Esophagus muscularis mucosa (tissue), 4 donors: ENCODE measurements at regions not wholly inside any gene's neighbourhood (a gene's known extent, or its start where the extent isn't known, plus 50 kb on each side); places are given as distances from the start of the nearest gene placed in this dataset.
A peak's percentile ranks its signal among the peaks of the same experiment; 100 is the strongest.

Source experiments
- DNase-seq: peaks from one replicate; pipeline ENCODE4 v3.0.0-alpha.2; 2017; ENCODE audit errors: extremely low spot score
- H3K27ac ChIP-seq, 4 donors: fragments of 200-600 bp; sonication (generic); replicated peaks in 1 of 4; 1 replicate in 3 of 4; 2 replicates in 1 of 4; pipeline ENCODE4 v1.5.1; 2016 to 2019; ENCODE audit warnings: mild to moderate bottlenecking in 1 of 4
- H3K27me3 ChIP-seq, 4 donors: fragments of 200-600 bp; sonication (generic); one replicate each; pipeline versions ENCODE4 v1.5.1 to v1.6.0; 2016 to 2019
- H3K36me3 ChIP-seq, 4 donors: fragments of 200-600 bp; sonication (generic); one replicate each; pipeline ENCODE4 v1.5.1; 2016 to 2019
- H3K4me1 ChIP-seq, 4 donors: fragments of 200-600 bp; sonication (generic); one replicate each; pipeline ENCODE4 v1.5.1; 2016 to 2019
- H3K4me3 ChIP-seq, 4 donors: fragments of 200-600 bp; sonication (generic); 1 replicate in 2 of 4; 2 replicates in 2 of 4; pipeline ENCODE4 v1.5.1; 2016 to 2019; ENCODE audit warnings: mild to moderate bottlenecking in 4 of 4, moderate library complexity in 1 of 4
- H3K9me3 ChIP-seq, 4 donors: fragments of 200-600 bp; sonication (generic); 1 replicate in 3 of 4; 2 replicates in 1 of 4; pipeline ENCODE4 v1.5.1; 2016 to 2019
- EP300 ChIP-seq: sonication (generic); formaldehyde crosslinking; IDR thresholded peaks from one replicate; pipeline ENCODE4 v1.6.1; 2017; ENCODE audit warnings: antibody characterized with exemption
- POLR2A ChIP-seq: fragments of 450-650 bp; IDR thresholded peaks from one replicate; pipeline ENCODE4 v1.6.1; 2017; ENCODE audit warnings: antibody characterized with exemption, moderate library complexity, mild to moderate bottlenecking, low read depth
- POLR2AphosphoS5 ChIP-seq, 2 donors: sonication (generic); formaldehyde crosslinking; IDR thresholded peaks; one replicate each; pipeline ENCODE4 v1.6.1; 2017; ENCODE audit warnings: antibody characterized with exemption in 2 of 2
- WGBS: methylation state at CpG from one replicate; pipeline ENCODE4 v1.1.5; 2018; 5-methylcytosine and 5-hydroxymethylcytosine counted together
- intact Hi-C: fragments of 100-400 bp; cut with DNase I; formaldehyde crosslinking; loops from one replicate; pipeline ENCODE4 v1.15.1; 2023
- TF ChIP-seq, protein P1 (sequence below), 3 experiments: fragments of 200-600 bp in 2 of 3; fragments of 450-650 bp in 1 of 3; sonication (generic) in 2 of 3; IDR thresholded peaks; one replicate each; pipeline ENCODE4 v1.5.1; 2017 to 2019; ENCODE audit warnings: antibody characterized with exemption in 3 of 3, mild to moderate bottlenecking in 2 of 3, moderate library complexity in 1 of 3

DNA sequence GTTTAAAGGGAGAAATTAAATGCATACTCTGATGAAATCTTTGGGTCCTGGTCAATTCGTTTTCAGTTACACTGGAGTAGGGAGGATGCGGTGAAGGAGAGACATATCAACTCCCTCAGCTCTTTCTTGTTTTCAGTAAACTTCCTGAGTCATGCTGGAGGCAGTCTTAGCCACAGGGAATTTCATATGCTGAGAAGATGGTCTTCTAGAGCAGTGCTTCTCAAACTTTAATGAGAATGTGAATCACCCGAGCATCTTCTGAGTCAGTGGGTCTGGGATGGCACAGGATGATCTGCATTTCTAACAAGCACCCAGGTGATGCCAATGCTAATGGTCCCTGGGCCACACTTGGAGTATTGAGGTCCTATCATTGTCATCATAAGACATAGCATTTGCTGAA is 214.5 kb downstream of the KIT start:
- no peaks in the 10 kb centered on the region for H3K27me3 ChIP-seq
- DNase-seq, result peak; percentile 17
- no peaks in the 10 kb centered on the region for H3K4me1 ChIP-seq
- no peaks in the 10 kb centered on the region for H3K36me3 ChIP-seq
- H3K27ac ChIP-seq, result no peak overlapping the region
- intact Hi-C loops, result no loop called here
- 89% methylated on average over 3 of the region's 3 CpGs for WGBS
- no peak for TF ChIP-seq POLR2AphosphoS5 (IDR thresholded peaks at IDR 0.05)
- TF ChIP-seq, protein P1, sequence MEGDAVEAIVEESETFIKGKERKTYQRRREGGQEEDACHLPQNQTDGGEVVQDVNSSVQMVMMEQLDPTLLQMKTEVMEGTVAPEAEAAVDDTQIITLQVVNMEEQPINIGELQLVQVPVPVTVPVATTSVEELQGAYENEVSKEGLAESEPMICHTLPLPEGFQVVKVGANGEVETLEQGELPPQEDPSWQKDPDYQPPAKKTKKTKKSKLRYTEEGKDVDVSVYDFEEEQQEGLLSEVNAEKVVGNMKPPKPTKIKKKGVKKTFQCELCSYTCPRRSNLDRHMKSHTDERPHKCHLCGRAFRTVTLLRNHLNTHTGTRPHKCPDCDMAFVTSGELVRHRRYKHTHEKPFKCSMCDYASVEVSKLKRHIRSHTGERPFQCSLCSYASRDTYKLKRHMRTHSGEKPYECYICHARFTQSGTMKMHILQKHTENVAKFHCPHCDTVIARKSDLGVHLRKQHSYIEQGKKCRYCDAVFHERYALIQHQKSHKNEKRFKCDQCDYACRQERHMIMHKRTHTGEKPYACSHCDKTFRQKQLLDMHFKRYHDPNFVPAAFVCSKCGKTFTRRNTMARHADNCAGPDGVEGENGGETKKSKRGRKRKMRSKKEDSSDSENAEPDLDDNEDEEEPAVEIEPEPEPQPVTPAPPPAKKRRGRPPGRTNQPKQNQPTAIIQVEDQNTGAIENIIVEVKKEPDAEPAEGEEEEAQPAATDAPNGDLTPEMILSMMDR (IDR thresholded peaks at IDR 0.05), result no peak
- TF ChIP-seq EP300, result no peak
- no peak for TF ChIP-seq POLR2A
- H3K4me3 ChIP-seq, result no peak overlapping the region
- H3K9me3 ChIP-seq, result no peaks in the 10 kb centered on the region

DNA sequence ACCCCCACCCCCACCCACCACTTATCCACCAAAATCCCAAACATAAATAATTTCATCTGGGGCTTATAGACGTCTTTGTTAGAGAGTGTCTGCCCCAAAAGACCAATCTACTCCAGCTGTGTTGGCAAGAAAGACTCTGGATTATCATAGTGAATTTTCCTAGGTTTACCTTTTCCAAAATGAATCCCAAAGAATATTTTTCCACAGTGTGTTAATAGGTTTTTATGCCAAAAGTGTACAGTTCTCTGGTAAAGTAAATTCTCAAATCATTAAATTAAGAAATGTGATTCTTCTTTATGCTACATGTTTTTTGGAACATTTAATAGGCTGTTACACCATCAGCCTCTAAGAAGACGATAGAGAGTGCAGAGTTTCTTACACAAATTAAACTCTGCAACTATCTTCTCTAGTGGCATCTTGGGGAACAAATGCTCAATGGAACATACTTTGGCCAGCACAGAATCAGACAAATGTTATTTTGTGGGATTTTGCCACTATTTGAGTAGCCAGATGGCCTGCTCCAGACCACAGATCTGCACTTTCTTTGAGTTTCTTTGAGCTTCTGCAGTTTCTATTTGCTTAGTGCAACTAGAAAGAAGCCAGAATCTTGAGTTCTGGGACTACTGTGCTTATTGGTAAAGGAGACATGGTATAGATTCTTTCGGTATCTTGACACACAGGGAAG is 206.0 kb downstream of the KIT start:
- DNase-seq, result no peak
- TF ChIP-seq POLR2AphosphoS5 (IDR thresholded peaks at IDR 0.05), result no peak
- H3K36me3 ChIP-seq, result no peaks in the 10 kb centered on the region
- H3K4me3 ChIP-seq, result no peak overlapping the region
- H3K27ac ChIP-seq, result no peak overlapping the region
- H3K4me1 ChIP-seq, result no peaks in the 10 kb centered on the region
- H3K27me3 ChIP-seq, result no peaks in the 10 kb centered on the region
- intact Hi-C loops, result no loop called here
- 83% methylated on average over 3 of the region's 3 CpGs for WGBS
- H3K9me3 ChIP-seq, result no peaks in the 10 kb centered on the region

DNA sequence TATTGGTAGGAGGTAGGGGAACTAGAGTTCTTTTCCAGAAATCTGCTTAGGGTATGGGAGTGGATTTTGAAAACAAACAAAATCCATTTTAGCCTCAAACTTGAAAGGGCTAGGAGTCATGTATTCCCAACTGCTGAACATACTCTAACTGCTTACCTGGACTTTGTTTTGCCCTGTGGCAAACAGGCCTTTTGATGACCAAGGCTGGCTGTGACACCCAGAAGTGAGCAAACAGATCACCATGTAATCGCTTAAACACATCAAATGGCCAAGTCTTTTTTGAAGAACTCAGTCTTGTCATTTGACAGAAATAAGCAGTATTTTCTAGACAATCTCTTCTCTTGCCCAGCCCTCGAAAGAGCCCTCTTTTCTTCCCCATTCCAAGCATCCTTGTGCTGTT is 203.4 kb downstream of the KIT start:
- DNase-seq, result no peak
- H3K27me3 ChIP-seq, result no peaks in the 10 kb centered on the region
- H3K27ac ChIP-seq, result no peak overlapping the region
- intact Hi-C loops, result no loop called here
- H3K4me1 ChIP-seq, result no peaks in the 10 kb centered on the region
- H3K4me3 ChIP-seq, result no peak overlapping the region
- WGBS, result 77% methylated on average over 2 of the region's 2 CpGs
- H3K36me3 ChIP-seq, result no peaks in the 10 kb centered on the region
- no peaks in the 10 kb centered on the region for H3K9me3 ChIP-seq
- TF ChIP-seq, protein P1 (IDR thresholded peaks at IDR 0.05), result no peak
- TF ChIP-seq POLR2A, result no peak
- TF ChIP-seq POLR2AphosphoS5 (IDR thresholded peaks at IDR 0.05), result no peak
- no peak for TF ChIP-seq EP300

GRCh38 chr4:54855191-54855854 is 197.6 kb downstream of the KIT start:
- Histone ChIP-seq H3K4me3 (no peak overlapping the region), H3K4me1 (peaks cover 0 to 13% (median 7%) of the 10 kb centered on the region in 4 donors), H3K27ac (no peak overlapping the region), H3K36me3 (no peaks in the 10 kb centered on the region), H3K9me3 (no peaks in the 10 kb centered on the region), H3K27me3 (no peaks in the 10 kb centered on the region)
- no peak for DNase-seq
- WGBS, result 57% methylated on average over 9 of the region's 9 CpGs
- intact Hi-C loops, result loop anchor here (10.0 kb wide), 1 partner anchor 59 kb away; no protein-coding TSS in a partner anchor
- TF ChIP-seq, protein P1 (IDR thresholded peaks at IDR 0.05), result no peak
- no peak for TF ChIP-seq POLR2A
- TF ChIP-seq POLR2AphosphoS5 (IDR thresholded peaks at IDR 0.05), result no peak
- no peak for TF ChIP-seq EP300

DNA sequence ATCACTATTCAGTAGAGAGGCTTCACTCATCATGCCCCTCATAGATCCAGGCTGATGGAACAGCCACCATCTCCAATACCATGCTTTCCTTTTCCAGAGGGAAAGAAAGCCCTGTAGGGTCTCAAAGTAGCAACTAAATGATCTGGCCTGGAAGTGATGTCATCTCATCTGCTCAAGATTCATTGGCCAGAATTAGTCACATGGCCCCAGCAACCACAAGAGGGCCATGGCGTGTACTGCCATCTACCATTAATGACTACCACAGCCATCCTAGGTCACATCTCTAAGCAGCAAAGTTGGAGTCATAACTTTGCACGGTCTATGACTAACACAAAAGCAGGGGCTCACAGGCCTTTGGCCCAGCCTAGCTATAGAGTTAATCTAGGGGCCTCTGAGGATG is 194.8 kb downstream of the KIT start:
- H3K9me3 ChIP-seq, result no peaks in the 10 kb centered on the region
- intact Hi-C loops, result loop anchor here (10.0 kb wide), 1 partner anchor 62 kb away; no protein-coding TSS in a partner anchor
- H3K4me1 ChIP-seq, result peaks cover 0 to 13% (median 7%) of the 10 kb centered on the region in 4 donors
- WGBS, result 86% methylated on average over 2 of the region's 2 CpGs
- H3K36me3 ChIP-seq, result no peaks in the 10 kb centered on the region
- no peaks in the 10 kb centered on the region for H3K27me3 ChIP-seq
- DNase-seq, result no peak
- no peak overlapping the region for H3K4me3 ChIP-seq
- no peak overlapping the region for H3K27ac ChIP-seq
- no peak for TF ChIP-seq POLR2AphosphoS5 (IDR thresholded peaks at IDR 0.05)
- no peak for TF ChIP-seq POLR2A
